GM23338 (cell line): ENCODE measurements at regions not wholly inside any gene's neighbourhood (a gene's known extent, or its start where the extent isn't known, plus 50 kb on each side); places are given as distances from the start of the nearest gene placed in this dataset.

Experiments used
- ATAC-seq: fragments of 200-7000 bp; cut with Tn5 transposase; 3 replicates; pipeline ENCODE4 v1.9.1; 2020
- DNase-seq: peaks from one replicate; pipeline ENCODE4 v3.0.0-alpha.2; 2015; ENCODE audit warnings: low spot score
- H2AFZ ChIP-seq: fragments of 200-600 bp; sonication (generic); 2 replicates; pipeline ENCODE4 v1.8.0; 2016; ENCODE audit warnings: antibody characterized with exemption, mild to moderate bottlenecking, moderate library complexity
- H3F3A ChIP-seq: fragments of 200-600 bp; sonication (generic); replicated peaks from 2 replicates; pipeline ENCODE4 v1.8.0; 2017; ENCODE audit warnings: antibody characterized with exemption, mixed run types, low read depth
- H3K27ac ChIP-seq: fragments of 200-600 bp; sonication (generic); 2 replicates; pipeline ENCODE4 v1.6.1; 2016; ENCODE audit warnings: low read depth
- H3K27me3 ChIP-seq: fragments of 200-600 bp; sonication (generic); 2 replicates; pipeline ENCODE4 v1.8.0; 2016; ENCODE audit warnings: mild to moderate bottlenecking, mixed run types, moderate library complexity; ENCODE audit not compliant: insufficient read depth
- H3K36me3 ChIP-seq: fragments of 200-600 bp; sonication (generic); 2 replicates; pipeline ENCODE4 v1.8.0; 2016; ENCODE audit warnings: mild to moderate bottlenecking; ENCODE audit not compliant: insufficient read depth
- H3K4me1 ChIP-seq: fragments of 200-600 bp; sonication (generic); 2 replicates; pipeline ENCODE4 v1.8.0; 2016; ENCODE audit warnings: mild to moderate bottlenecking, moderate library complexity; ENCODE audit not compliant: insufficient read depth
- H3K4me2 ChIP-seq: fragments of 200-600 bp; sonication (generic); 2 replicates; pipeline ENCODE4 v1.7.1; 2017; ENCODE audit warnings: mixed run types
- H3K4me3 ChIP-seq: fragments of 200-600 bp; sonication (generic); 2 replicates; pipeline ENCODE4 v1.6.1; 2016; ENCODE audit warnings: mixed run types
- H3K79me2 ChIP-seq: fragments of 200-600 bp; sonication (generic); replicated peaks from 2 replicates; pipeline ENCODE4 v1.8.0; 2017; ENCODE audit warnings: mild to moderate bottlenecking; ENCODE audit not compliant: insufficient read depth
- H3K9me2 ChIP-seq: fragments of 200-600 bp; sonication (generic); 2 replicates; pipeline ENCODE4 v1.8.0; 2017; ENCODE audit not compliant: insufficient read depth
- H4K20me1 ChIP-seq: fragments of 200-600 bp; sonication (generic); replicated peaks from 2 replicates; pipeline ENCODE4 v1.8.0; 2017; ENCODE audit warnings: mild to moderate bottlenecking; ENCODE audit not compliant: insufficient read depth
- H3K27ac Mint-ChIP-seq: 2 replicates; pipeline ENCODE4 v1.8.0; 2020; ENCODE audit warnings: inconsistent platforms, mild to moderate bottlenecking, moderate library complexity, mixed read lengths
- H3K27me3 Mint-ChIP-seq: 3 replicates; pipeline ENCODE4 v1.8.0; 2022; ENCODE audit warnings: low read depth, mild to moderate bottlenecking, moderate library complexity, mixed read lengths, inconsistent platforms; ENCODE audit not compliant: insufficient read depth, poor library complexity
- H3K36me3 Mint-ChIP-seq: 3 replicates; pipeline ENCODE4 v1.8.0; 2021; ENCODE audit warnings: low read depth, mild to moderate bottlenecking, inconsistent platforms, moderate library complexity, mixed read lengths
- H3K4me1 Mint-ChIP-seq: 3 replicates; pipeline ENCODE4 v1.8.0; 2020; ENCODE audit warnings: mild to moderate bottlenecking, inconsistent platforms, mixed read lengths
- H3K4me3 Mint-ChIP-seq: 3 replicates; pipeline ENCODE4 v1.8.0; 2021; ENCODE audit warnings: moderate library complexity, mild to moderate bottlenecking, inconsistent platforms, mixed read lengths
- H3K9me3 Mint-ChIP-seq: 3 replicates; pipeline ENCODE4 v1.8.0; 2020; ENCODE audit warnings: moderate library complexity, mild to moderate bottlenecking, inconsistent platforms, mixed read lengths
- CREB1 ChIP-seq: fragments of 250-450 bp; sonication (Bioruptor Pico); IDR thresholded peaks from 2 replicates; pipeline ENCODE4 v1.5.0; 2020; ENCODE audit warnings: low read depth, mild to moderate bottlenecking, moderate library complexity
- EZH2 ChIP-seq: fragments of 200-600 bp; sonication (generic); IDR thresholded peaks from one replicate; pipeline ENCODE4 v1.8.0; 2017; ENCODE audit warnings: antibody characterized with exemption, mild to moderate bottlenecking, low read depth; ENCODE audit not compliant: unreplicated experiment
- EZH2phosphoT487 ChIP-seq: fragments of 200-600 bp; sonication (generic); IDR thresholded peaks from one replicate; pipeline ENCODE4 v1.8.1; 2018; ENCODE audit warnings: antibody characterized with exemption; ENCODE audit not compliant: unreplicated experiment
- JUNB ChIP-seq: IDR thresholded peaks from one replicate; pipeline ENCODE4 v1.6.1; 2016; ENCODE audit warnings: antibody characterized with exemption; ENCODE audit not compliant: unreplicated experiment
- NANOG ChIP-seq: IDR thresholded peaks from 2 replicates; pipeline ENCODE4 v1.6.1; 2016; ENCODE audit warnings: antibody characterized with exemption, borderline replicate concordance
- POLR2AphosphoS5 ChIP-seq: IDR thresholded peaks from 2 replicates; pipeline ENCODE4 v1.6.1; 2016; ENCODE audit warnings: antibody characterized with exemption, low read depth
- STAT1 ChIP-seq: IDR thresholded peaks from one replicate; pipeline ENCODE4 v1.6.1; 2016; ENCODE audit warnings: antibody characterized with exemption; ENCODE audit not compliant: unreplicated experiment
- ZNF114 ChIP-seq: fragments of 250-450 bp; sonication (Bioruptor Pico); IDR thresholded peaks from 2 replicates; pipeline ENCODE4 v1.5.0; 2020; ENCODE audit warnings: mild to moderate bottlenecking, moderate library complexity
- ZNF331 ChIP-seq: fragments of 250-450 bp; sonication (Bioruptor Pico); IDR thresholded peaks from 2 replicates; pipeline ENCODE4 v1.5.0; 2020; ENCODE audit warnings: low read depth, mild to moderate bottlenecking, moderate library complexity
- ZNF462 ChIP-seq: fragments of 250-450 bp; sonication (Bioruptor Pico); IDR thresholded peaks from 2 replicates; pipeline ENCODE4 v1.5.0; 2020; ENCODE audit warnings: mild to moderate bottlenecking, moderate library complexity
- TF ChIP-seq, protein P1 (sequence below): IDR thresholded peaks from one replicate; pipeline ENCODE4 v1.6.1; 2018; ENCODE audit warnings: antibody characterized with exemption; ENCODE audit not compliant: unreplicated experiment
- TF ChIP-seq, protein P2 (sequence below), 2 experiments: fragments of 200-600 bp in 1 of 2; sonication (generic) in 1 of 2; conservative IDR thresholded peaks; 2 replicates each; pipeline versions ENCODE4 v1.5.1 to v1.6.1; 2016 to 2017; ENCODE audit warnings: antibody characterized with exemption in 2 of 2, low read depth in 2 of 2, mild to moderate bottlenecking in 2 of 2, moderate library complexity in 1 of 2
- TF ChIP-seq, protein P3 (sequence below): IDR thresholded peaks from 2 replicates; pipeline ENCODE4 v1.6.1; 2016; ENCODE audit warnings: antibody characterized with exemption

DNA sequence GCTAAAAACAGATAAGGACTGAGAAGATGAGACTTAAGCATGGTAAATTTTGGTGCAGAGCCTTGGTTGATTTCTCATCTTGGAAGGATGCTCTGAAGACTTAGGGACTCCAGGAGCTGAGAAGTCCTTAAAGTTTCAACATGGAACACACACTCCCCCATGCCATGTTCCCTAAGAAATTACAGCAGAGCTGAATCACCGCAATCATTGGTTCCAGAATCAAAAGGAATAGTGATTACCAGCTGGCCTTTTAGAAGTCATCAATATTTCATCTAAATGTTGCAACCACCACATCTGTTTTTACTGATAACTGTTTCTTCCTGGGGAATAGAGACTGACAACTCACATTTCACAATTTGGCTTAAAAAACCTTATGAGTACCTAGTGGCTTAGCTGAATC lies 229.3 kb downstream of the MINAR1 start:
- H3K4me1 Mint-ChIP-seq = peaks cover 4% of the 10 kb centered on the region; the same call in 1 of the 3 replicates
- ATAC-seq (no peak), DNase-seq (no peak)
- Histone ChIP-seq H3K27me3 (no peaks in the 10 kb centered on the region), H3K4me2 (no peak overlapping the region), H3K36me3 (no peaks in the 10 kb centered on the region), H3F3A (no peaks in the 10 kb centered on the region), H3K4me1 (no peaks in the 10 kb centered on the region), H3K79me2 (no peaks in the 10 kb centered on the region), H3K9me2 (peaks cover 26% of the 10 kb centered on the region), H3K4me3 (no peak overlapping the region), H2AFZ (no peak overlapping the region), H4K20me1 (no peaks in the 10 kb centered on the region), H3K27ac (no peak overlapping the region)
- no peaks in the 10 kb centered on the region for H3K9me3 Mint-ChIP-seq
- no peaks in the 10 kb centered on the region for H3K36me3 Mint-ChIP-seq
- no peak overlapping the region for H3K4me3 Mint-ChIP-seq
- peaks cover 2% of the 10 kb centered on the region for H3K27me3 Mint-ChIP-seq
- no peak overlapping the region for H3K27ac Mint-ChIP-seq
- no peak for TF ChIP-seq NANOG
- no peak for TF ChIP-seq EZH2phosphoT487
- no peak for TF ChIP-seq JUNB
- TF ChIP-seq, protein P1, sequence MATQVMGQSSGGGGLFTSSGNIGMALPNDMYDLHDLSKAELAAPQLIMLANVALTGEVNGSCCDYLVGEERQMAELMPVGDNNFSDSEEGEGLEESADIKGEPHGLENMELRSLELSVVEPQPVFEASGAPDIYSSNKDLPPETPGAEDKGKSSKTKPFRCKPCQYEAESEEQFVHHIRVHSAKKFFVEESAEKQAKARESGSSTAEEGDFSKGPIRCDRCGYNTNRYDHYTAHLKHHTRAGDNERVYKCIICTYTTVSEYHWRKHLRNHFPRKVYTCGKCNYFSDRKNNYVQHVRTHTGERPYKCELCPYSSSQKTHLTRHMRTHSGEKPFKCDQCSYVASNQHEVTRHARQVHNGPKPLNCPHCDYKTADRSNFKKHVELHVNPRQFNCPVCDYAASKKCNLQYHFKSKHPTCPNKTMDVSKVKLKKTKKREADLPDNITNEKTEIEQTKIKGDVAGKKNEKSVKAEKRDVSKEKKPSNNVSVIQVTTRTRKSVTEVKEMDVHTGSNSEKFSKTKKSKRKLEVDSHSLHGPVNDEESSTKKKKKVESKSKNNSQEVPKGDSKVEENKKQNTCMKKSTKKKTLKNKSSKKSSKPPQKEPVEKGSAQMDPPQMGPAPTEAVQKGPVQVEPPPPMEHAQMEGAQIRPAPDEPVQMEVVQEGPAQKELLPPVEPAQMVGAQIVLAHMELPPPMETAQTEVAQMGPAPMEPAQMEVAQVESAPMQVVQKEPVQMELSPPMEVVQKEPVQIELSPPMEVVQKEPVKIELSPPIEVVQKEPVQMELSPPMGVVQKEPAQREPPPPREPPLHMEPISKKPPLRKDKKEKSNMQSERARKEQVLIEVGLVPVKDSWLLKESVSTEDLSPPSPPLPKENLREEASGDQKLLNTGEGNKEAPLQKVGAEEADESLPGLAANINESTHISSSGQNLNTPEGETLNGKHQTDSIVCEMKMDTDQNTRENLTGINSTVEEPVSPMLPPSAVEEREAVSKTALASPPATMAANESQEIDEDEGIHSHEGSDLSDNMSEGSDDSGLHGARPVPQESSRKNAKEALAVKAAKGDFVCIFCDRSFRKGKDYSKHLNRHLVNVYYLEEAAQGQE = no peak
- TF ChIP-seq STAT1 = no peak
- TF ChIP-seq ZNF462 (CRISPR knock-in tag) = no peak
- TF ChIP-seq, protein P2, sequence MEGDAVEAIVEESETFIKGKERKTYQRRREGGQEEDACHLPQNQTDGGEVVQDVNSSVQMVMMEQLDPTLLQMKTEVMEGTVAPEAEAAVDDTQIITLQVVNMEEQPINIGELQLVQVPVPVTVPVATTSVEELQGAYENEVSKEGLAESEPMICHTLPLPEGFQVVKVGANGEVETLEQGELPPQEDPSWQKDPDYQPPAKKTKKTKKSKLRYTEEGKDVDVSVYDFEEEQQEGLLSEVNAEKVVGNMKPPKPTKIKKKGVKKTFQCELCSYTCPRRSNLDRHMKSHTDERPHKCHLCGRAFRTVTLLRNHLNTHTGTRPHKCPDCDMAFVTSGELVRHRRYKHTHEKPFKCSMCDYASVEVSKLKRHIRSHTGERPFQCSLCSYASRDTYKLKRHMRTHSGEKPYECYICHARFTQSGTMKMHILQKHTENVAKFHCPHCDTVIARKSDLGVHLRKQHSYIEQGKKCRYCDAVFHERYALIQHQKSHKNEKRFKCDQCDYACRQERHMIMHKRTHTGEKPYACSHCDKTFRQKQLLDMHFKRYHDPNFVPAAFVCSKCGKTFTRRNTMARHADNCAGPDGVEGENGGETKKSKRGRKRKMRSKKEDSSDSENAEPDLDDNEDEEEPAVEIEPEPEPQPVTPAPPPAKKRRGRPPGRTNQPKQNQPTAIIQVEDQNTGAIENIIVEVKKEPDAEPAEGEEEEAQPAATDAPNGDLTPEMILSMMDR (conservative IDR thresholded peaks at IDR 0.05; ENCODE audit: low read depth in 2 of 2) = no peak
- TF ChIP-seq POLR2AphosphoS5 = no peak
- no peak for TF ChIP-seq ZNF331 (CRISPR knock-in tag)
- no peak for TF ChIP-seq EZH2
- TF ChIP-seq ZNF114 = no peak
- TF ChIP-seq, protein P3, sequence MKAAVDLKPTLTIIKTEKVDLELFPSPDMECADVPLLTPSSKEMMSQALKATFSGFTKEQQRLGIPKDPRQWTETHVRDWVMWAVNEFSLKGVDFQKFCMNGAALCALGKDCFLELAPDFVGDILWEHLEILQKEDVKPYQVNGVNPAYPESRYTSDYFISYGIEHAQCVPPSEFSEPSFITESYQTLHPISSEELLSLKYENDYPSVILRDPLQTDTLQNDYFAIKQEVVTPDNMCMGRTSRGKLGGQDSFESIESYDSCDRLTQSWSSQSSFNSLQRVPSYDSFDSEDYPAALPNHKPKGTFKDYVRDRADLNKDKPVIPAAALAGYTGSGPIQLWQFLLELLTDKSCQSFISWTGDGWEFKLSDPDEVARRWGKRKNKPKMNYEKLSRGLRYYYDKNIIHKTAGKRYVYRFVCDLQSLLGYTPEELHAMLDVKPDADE = no peak
- no peak for TF ChIP-seq CREB1 (CRISPR knock-in tag)
